OCI-LY3 (cell line): ENCODE measurements at regions not wholly inside any gene's neighbourhood (a gene's known extent, or its start where the extent isn't known, plus 50 kb on each side); places are given as distances from the start of the nearest gene placed in this dataset.

Experiments used
- H2AFZ ChIP-seq: fragments of 200-600, 300-600 bp; shearing (Covaris generic); 2 replicates; pipeline ENCODE4 v1.6.0; 2014; ENCODE audit warnings: antibody characterized with exemption, low read depth, low read length
- H3K27ac ChIP-seq: fragments of 200-600, 300-600 bp; sonication (generic); 2 replicates; pipeline ENCODE4 v1.5.1; 2014; ENCODE audit warnings: mild to moderate bottlenecking, low read length, moderate library complexity, mixed read lengths
- H3K27me3 ChIP-seq: fragments of 200-600, 300-600 bp; sonication (generic); 2 replicates; pipeline ENCODE4 v1.6.1; 2014; ENCODE audit warnings: low read depth, low read length, mixed read lengths
- H3K36me3 ChIP-seq: fragments of 200-600, 300-600 bp; sonication (generic); replicated peaks from 2 replicates; pipeline ENCODE3; 2014; ENCODE audit warnings: low read depth, low read length, mixed read lengths
- H3K4me1 ChIP-seq: fragments of 300-600, 200-600 bp; sonication (generic); 2 replicates; pipeline ENCODE4 v1.6.1; 2014; ENCODE audit warnings: low read length, mixed read lengths
- H3K4me2 ChIP-seq: fragments of 200-600, 300-600 bp; sonication (generic); 2 replicates; pipeline ENCODE4 v1.6.1; 2014; ENCODE audit warnings: low read length, mixed read lengths
- H3K4me3 ChIP-seq: fragments of 300-600, 200-600 bp; sonication (generic); 2 replicates; pipeline ENCODE4 v1.5.1; 2014; ENCODE audit warnings: antibody characterized with exemption, mild to moderate bottlenecking, low read length, moderate library complexity
- H3K79me2 ChIP-seq: fragments of 300-600, 200-600 bp; shearing (Covaris generic); 2 replicates; pipeline ENCODE4 v1.6.1; 2014; ENCODE audit warnings: mild to moderate bottlenecking, low read length, mixed read lengths
- H3K9ac ChIP-seq: fragments of 300-600, 200-600 bp; shearing (Covaris generic); 2 replicates; pipeline ENCODE4 v1.6.0; 2014; ENCODE audit warnings: mild to moderate bottlenecking, low read length, moderate library complexity
- H3K9me3 ChIP-seq: fragments of 200-600, 300-600 bp; shearing (Covaris generic); 2 replicates; pipeline ENCODE4 v1.6.1; 2014; ENCODE audit warnings: low read length, mixed read lengths; ENCODE audit not compliant: insufficient read depth
- H4K20me1 ChIP-seq: fragments of 200-600, 300-600 bp; sonication (generic); 2 replicates; pipeline ENCODE4 v1.6.1; 2016; ENCODE audit warnings: low read length, mixed read lengths; ENCODE audit not compliant: insufficient read depth
- EZH2phosphoT487 ChIP-seq: fragments of 200-600 bp; shearing (Covaris generic); IDR thresholded peaks from 2 replicates; pipeline ENCODE4 v1.6.1; 2018; ENCODE audit warnings: antibody characterized with exemption, mixed run types, low read depth
- TF ChIP-seq, protein P1 (sequence below): fragments of 200-600, 300-600 bp; sonication (generic); IDR thresholded peaks from 2 replicates; pipeline ENCODE4 v1.5.1; 2014; ENCODE audit warnings: antibody characterized with exemption, low read length, low read depth

DNA sequence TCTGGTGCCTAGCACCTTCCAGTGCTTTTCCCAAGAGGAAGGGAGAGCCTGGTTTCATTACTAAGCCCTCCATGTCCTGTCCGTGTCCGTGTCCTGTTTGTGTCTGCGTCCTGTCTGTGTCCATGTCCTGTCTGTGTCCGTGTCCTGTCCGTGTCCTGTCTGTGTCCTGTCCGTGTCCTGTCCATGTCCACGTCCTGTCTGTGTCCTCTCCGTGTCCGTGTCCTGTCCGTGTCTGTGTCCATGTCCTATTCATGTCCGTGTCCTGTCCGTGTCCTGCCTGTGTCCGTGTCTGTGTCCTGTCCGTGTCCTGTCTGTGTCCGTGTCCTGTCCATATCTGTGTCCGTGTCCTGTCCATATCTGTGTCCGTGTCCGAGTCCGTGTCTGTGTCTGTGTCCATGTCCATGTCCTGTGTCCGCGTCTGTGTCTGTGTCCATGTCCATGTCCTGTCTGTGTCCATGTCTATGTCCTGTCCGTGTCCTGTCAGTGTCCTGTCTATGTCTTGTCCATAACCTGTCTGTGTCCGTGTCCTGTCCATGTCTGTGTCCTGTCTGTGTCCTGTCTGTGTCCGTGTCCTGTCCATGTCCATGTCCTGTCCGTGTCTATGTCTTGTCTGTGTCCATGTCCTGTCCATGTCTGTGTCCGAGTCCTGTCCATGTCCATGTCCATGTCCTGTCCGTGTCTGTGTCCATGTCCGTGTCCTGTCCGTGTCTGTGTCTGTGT lies 54.4 kb upstream of the BHLHE23 start:
- no peaks in the 10 kb centered on the region for H4K20me1 ChIP-seq
- no peaks in the 10 kb centered on the region for H3K4me1 ChIP-seq
- H3K36me3 ChIP-seq, result no peaks in the 10 kb centered on the region
- no peak overlapping the region for H2AFZ ChIP-seq
- H3K4me2 ChIP-seq, result no peak overlapping the region
- H3K9ac ChIP-seq, result no peak overlapping the region
- H3K27me3 ChIP-seq, result peaks cover 6% of the 10 kb centered on the region; the same call in 1 of the 2 replicates
- H3K4me3 ChIP-seq, result no peak overlapping the region
- no peak overlapping the region for H3K27ac ChIP-seq
- peaks cover 7% of the 10 kb centered on the region for H3K9me3 ChIP-seq
- TF ChIP-seq, protein P1, sequence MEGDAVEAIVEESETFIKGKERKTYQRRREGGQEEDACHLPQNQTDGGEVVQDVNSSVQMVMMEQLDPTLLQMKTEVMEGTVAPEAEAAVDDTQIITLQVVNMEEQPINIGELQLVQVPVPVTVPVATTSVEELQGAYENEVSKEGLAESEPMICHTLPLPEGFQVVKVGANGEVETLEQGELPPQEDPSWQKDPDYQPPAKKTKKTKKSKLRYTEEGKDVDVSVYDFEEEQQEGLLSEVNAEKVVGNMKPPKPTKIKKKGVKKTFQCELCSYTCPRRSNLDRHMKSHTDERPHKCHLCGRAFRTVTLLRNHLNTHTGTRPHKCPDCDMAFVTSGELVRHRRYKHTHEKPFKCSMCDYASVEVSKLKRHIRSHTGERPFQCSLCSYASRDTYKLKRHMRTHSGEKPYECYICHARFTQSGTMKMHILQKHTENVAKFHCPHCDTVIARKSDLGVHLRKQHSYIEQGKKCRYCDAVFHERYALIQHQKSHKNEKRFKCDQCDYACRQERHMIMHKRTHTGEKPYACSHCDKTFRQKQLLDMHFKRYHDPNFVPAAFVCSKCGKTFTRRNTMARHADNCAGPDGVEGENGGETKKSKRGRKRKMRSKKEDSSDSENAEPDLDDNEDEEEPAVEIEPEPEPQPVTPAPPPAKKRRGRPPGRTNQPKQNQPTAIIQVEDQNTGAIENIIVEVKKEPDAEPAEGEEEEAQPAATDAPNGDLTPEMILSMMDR, result no peak
- no peak for TF ChIP-seq EZH2phosphoT487
- no peaks in the 10 kb centered on the region for H3K79me2 ChIP-seq

DNA sequence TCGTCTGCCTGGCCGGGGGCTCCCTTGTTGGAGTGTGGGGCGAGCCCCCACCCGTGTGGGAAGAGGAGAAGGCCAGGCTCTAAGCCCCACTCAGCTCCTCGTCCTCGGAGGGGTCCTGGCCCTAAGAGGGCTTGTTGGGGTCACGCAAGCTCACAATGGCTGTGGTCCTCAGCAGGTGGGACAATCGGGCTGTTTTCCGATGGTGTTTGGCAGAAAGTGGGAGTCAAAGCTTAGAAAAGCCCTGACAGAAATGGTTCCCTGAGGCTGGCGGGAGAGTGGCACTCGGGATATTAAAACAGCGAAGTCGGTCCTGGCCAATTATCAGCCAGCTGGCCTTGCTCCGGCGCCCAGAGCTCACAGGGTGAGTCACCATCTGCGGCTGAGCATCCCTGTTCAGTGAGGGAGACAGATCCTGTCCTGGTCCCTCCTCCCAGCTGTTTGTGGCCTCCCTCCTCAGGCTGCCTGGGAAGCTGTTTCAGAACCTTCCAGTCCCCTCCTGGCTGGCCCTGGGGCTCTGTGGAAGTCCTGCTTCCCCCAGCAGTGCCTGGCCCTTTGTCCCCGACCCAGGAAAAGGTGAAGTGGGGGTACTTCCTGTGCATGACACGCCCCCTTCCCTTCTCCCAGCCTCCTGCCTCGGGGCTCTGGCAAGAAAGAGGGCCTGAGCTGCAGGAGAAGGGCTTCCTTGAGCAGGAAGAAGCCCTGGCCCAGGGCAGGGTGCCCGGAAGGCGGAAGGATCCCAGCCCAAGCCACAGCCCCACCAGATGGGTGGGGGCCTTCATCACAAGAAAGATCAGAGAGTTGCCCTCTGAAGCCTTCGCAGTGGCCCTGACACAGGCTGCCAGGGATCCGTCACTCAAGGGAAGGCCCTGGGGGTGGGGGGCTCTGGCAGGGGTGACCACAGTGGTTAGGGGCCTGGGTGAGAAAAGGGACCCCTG lies 53.6 kb upstream of the BHLHE23 start:
- no peak overlapping the region for H3K4me3 ChIP-seq
- H3K27me3 ChIP-seq, result peaks cover 6% of the 10 kb centered on the region; the same call in 1 of the 2 replicates
- H3K4me1 ChIP-seq, result no peaks in the 10 kb centered on the region
- H3K36me3 ChIP-seq, result no peaks in the 10 kb centered on the region
- no peak for TF ChIP-seq EZH2phosphoT487
- TF ChIP-seq, protein P1, result no peak
- H2AFZ ChIP-seq, result no peak overlapping the region
- H3K9me3 ChIP-seq, result peaks cover 7% of the 10 kb centered on the region
- no peaks in the 10 kb centered on the region for H3K79me2 ChIP-seq
- no peak overlapping the region for H3K27ac ChIP-seq
- no peak overlapping the region for H3K9ac ChIP-seq
- H4K20me1 ChIP-seq, result no peaks in the 10 kb centered on the region
- no peak overlapping the region for H3K4me2 ChIP-seq

DNA sequence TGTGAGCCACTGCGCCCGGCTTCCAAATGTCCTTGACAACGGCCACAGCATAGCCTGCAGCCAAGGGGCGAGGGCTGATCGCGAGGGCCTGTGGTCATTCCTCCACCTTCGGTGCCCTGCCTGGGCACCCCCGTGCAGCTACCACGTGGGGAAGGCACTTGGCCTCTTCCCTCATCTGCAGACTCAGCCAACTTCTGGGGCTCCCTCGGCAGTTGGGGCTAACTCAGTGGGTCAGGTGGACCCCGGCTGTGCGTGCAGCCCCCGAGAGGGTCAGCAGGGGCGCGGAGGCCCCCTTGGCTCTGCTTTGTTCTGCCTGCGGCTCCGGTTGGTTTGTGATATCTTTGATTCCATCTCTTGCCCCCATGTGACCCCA lies 52.9 kb upstream of the BHLHE23 start:
- H3K4me1 ChIP-seq, result no peaks in the 10 kb centered on the region
- H3K27me3 ChIP-seq, result peaks cover 6% of the 10 kb centered on the region; the same call in 1 of the 2 replicates
- H3K36me3 ChIP-seq, result no peaks in the 10 kb centered on the region
- H4K20me1 ChIP-seq, result no peaks in the 10 kb centered on the region
- H3K27ac ChIP-seq, result no peak overlapping the region
- TF ChIP-seq, protein P1, result no peak
- TF ChIP-seq EZH2phosphoT487, result no peak
- no peak overlapping the region for H3K9ac ChIP-seq
- peaks cover 7% of the 10 kb centered on the region for H3K9me3 ChIP-seq
- H2AFZ ChIP-seq, result no peak overlapping the region
- H3K4me2 ChIP-seq, result no peak overlapping the region
- no peak overlapping the region for H3K4me3 ChIP-seq
- no peaks in the 10 kb centered on the region for H3K79me2 ChIP-seq

DNA sequence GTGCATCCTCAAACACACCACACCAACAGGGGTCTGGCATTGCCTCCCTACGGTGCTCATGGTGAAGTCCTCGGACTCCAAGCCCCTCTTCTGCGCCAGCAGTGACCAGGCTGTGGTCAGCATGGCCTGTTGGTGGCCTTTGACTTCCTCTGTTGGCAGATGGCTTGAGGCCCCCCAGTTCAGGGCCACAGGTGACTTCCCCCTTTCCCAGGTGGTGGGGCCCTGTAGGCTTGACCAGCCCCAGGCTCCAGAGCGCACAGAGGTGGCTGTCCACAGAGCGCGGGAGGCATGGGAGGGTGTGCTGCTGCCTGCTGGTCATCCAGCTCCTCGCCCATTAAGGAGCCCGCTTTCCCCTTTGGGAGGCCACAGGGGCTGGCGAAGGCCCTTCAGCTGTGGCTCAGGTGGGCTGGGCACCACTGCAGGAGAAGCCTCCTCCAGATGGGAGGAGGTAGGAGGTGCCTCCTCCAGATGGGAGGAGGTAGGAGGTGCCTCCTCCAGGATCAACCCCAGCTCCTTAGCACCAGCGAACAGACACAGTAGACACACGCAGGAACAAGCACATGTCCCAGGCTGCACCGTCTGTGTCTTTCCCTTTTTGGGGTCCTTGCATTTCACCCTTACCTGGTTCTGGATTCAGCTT lies 52.1 kb upstream of the BHLHE23 start:
- Histone ChIP-seq H3K9ac (no peak overlapping the region), H3K36me3 (no peaks in the 10 kb centered on the region), H3K4me3 (no peak overlapping the region), H3K27ac (no peak overlapping the region), H3K79me2 (no peaks in the 10 kb centered on the region), H3K27me3 (peaks cover 6% of the 10 kb centered on the region; the same call in 1 of the 2 replicates), H3K4me2 (no peak overlapping the region), H3K4me1 (no peaks in the 10 kb centered on the region), H2AFZ (no peak overlapping the region), H3K9me3 (peaks cover 7% of the 10 kb centered on the region), H4K20me1 (no peaks in the 10 kb centered on the region)
- no peak for TF ChIP-seq EZH2phosphoT487
- TF ChIP-seq, protein P1, result no peak
